Cardiac muscle cell (in vitro differentiated cells and primary cell): ENCODE measurements at regions not wholly inside any gene's neighbourhood (a gene's known extent, or its start where the extent isn't known, plus 50 kb on each side); places are given as distances from the start of the nearest gene placed in this dataset.

Experiments used
- DNase-seq, 2 donors: peaks; one replicate each; pipeline versions ENCODE4 v3.0.0 to v3.0.0-alpha.2; 2010 to 2017; ENCODE audit warnings: low read depth in 1 of 2, low spot score in 1 of 2
- H3K27ac ChIP-seq: fragments of 200-600 bp; sonication (generic); 2 replicates; pipeline ENCODE4 v1.5.1; 2016
- H3K27me3 ChIP-seq: fragments of 200-600 bp; sonication (generic); 2 replicates; pipeline ENCODE4 v1.6.0; 2016; ENCODE audit warnings: control low read depth
- H3K36me3 ChIP-seq: fragments of 200-600 bp; sonication (generic); 2 replicates; pipeline ENCODE4 v1.5.1; 2016; ENCODE audit warnings: control low read depth
- H3K4me1 ChIP-seq: fragments of 200-600 bp; sonication (generic); 2 replicates; pipeline ENCODE4 v1.8.1; 2017; ENCODE audit warnings: low read depth, mild to moderate bottlenecking, mixed run types
- H3K4me3 ChIP-seq: fragments of 200-600 bp; sonication (generic); 2 replicates; pipeline ENCODE4 v1.5.1; 2016; ENCODE audit warnings: mild to moderate bottlenecking
- H3K9me3 ChIP-seq: fragments of 200-600 bp; sonication (generic); 2 replicates; pipeline ENCODE4 v1.5.1; 2017; ENCODE audit warnings: low read depth, mild to moderate bottlenecking, control low read depth
- CTCF ChIP-seq: IDR thresholded peaks from 2 replicates; pipeline ENCODE4 v1.5.1; 2012; ENCODE audit warnings: low read depth, mild to moderate bottlenecking, low read length

GRCh38 chr19:53696951-53697350 is 65.2 kb downstream of the DPRX start:
- Histone ChIP-seq H3K4me3 (no peak overlapping the region), H3K4me1 (no peaks in the 10 kb centered on the region), H3K27me3 (no peaks in the 10 kb centered on the region), H3K9me3 (no peaks in the 10 kb centered on the region), H3K36me3 (no peaks in the 10 kb centered on the region), H3K27ac (no peak overlapping the region)
- TF ChIP-seq CTCF, result no peak
- peak in 1 of 2 donors; percentile 4 for DNase-seq

GRCh38 chr19:53703361-53703760 is 71.6 kb downstream of the DPRX start:
- DNase-seq, result no peak
- TF ChIP-seq CTCF, result no peak
- Histone ChIP-seq H3K36me3 (no peaks in the 10 kb centered on the region), H3K9me3 (no peaks in the 10 kb centered on the region), H3K27ac (no peak overlapping the region), H3K27me3 (no peaks in the 10 kb centered on the region), H3K4me1 (no peaks in the 10 kb centered on the region), H3K4me3 (no peak overlapping the region)

- Histone ChIP-seq H3K27ac (no peak overlapping the region), H3K9me3 (no peaks in the 10 kb centered on the region), H3K27me3 (no peaks in the 10 kb centered on the region), H3K4me3 (no peak overlapping the region), H3K36me3 (no peaks in the 10 kb centered on the region), H3K4me1 (no peaks in the 10 kb centered on the region)
- no peak for DNase-seq
- TF ChIP-seq CTCF, result no peak
Observed at GRCh38 chr19:53704011-53704410, 72.2 kb downstream of the DPRX start.

- no peaks in the 10 kb centered on the region for H3K36me3 ChIP-seq
- no peak overlapping the region for H3K27ac ChIP-seq
- H3K4me1 ChIP-seq, result no peaks in the 10 kb centered on the region
- no peak overlapping the region for H3K4me3 ChIP-seq
- TF ChIP-seq CTCF, result no peak
- no peak for DNase-seq
- no peaks in the 10 kb centered on the region for H3K27me3 ChIP-seq
- no peaks in the 10 kb centered on the region for H3K9me3 ChIP-seq
Observed at GRCh38 chr19:53707278-53707677, 75.5 kb downstream of the DPRX start.

- no peak for TF ChIP-seq CTCF
- Histone ChIP-seq H3K27ac (no peak overlapping the region), H3K27me3 (no peaks in the 10 kb centered on the region), H3K9me3 (no peaks in the 10 kb centered on the region), H3K36me3 (no peaks in the 10 kb centered on the region), H3K4me3 (no peak overlapping the region), H3K4me1 (no peaks in the 10 kb centered on the region)
- DNase-seq, result no peak
Observed at GRCh38 chr19:53730391-53730790, 93.7 kb downstream of the NLRP12 start.
